Left hindlimb (tissue), 1 donor: ENCODE measurements at regions not wholly inside any gene's neighbourhood (a gene's known extent, or its start where the extent isn't known, plus 50 kb on each side); places are given as distances from the start of the nearest gene placed in this dataset.

Experiments
- DNase-seq: peaks from one replicate; pipeline ENCODE4 v3.0.0-alpha.2; 2018

GRCh38 chr3:22907796-22908195 lies 295.3 kb upstream of the UBE2E2 start:
- no peak for DNase-seq

- no peak for DNase-seq
These were observed 294.1 kb upstream of the UBE2E2 start for GRCh38 chr3:22908989-22909507.

DNA sequence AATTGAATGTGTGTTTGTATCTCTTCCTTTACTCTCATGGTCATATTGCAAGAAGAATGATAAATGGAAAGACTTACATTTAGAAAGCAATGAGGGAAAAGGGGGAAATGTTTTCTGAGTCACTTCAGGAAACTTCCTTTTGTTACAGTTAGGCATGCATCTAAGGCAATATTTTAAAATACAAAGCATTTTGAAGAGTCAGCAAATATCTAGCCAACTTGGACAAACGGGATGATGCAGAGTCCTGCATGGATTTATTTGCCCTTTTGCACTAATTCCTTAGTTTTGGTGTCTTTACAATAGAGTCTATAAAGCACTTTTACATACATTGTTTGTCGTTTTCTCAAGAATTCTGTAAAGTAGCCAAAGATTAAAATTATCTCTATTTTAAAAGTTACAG lies 286.2 kb upstream of the UBE2E2 start:
- no peak for DNase-seq

- DNase-seq, result no peak
These were observed 283.1 kb upstream of the UBE2E2 start for GRCh38 chr3:22920006-22920405.

DNA sequence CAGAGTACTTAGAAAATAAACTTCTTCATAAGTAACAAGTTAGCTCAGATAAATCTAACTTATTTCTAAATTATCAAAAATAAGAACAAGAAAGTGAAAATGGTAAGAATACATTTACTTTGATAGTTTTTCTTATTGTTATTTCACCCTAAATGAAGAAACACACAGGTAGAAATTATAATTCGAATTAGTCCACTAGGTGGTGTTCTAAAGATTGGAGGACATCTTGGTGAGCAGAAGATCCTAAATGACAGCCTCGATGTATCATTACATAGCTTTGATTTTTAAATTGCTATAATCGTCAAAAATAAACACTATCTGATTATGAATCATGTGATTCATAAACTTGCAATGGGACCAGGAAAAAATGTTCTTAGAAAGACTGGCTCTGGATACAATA lies 280.8 kb upstream of the UBE2E2 start:
- DNase-seq, result no peak

GRCh38 chr3:22923711-22924110 lies 279.4 kb upstream of the UBE2E2 start:
- DNase-seq, result no peak

- peak; percentile 42 for DNase-seq
These were observed 274.7 kb upstream of the UBE2E2 start for GRCh38 chr3:22928216-22929110.

GRCh38 chr3:22933051-22933840 lies 269.9 kb upstream of the UBE2E2 start:
- DNase-seq, result no peak

DNA sequence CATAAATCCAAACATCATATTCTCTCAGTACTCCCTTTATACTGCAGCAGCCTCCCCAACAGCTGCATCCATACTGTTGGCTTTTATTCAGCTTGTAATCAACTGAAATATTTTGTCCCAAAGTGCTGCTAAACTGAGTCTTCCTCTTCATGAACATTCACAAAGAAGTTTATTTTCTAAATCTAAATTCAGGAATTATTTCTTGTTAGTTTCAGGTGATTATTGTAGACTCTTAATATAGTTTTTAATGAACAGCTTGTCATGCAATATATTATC lies 269.3 kb upstream of the UBE2E2 start:
- DNase-seq, result no peak

GRCh38 chr3:22935040-22935439 lies 268.1 kb upstream of the UBE2E2 start:
- DNase-seq, result peak; percentile 44

DNA sequence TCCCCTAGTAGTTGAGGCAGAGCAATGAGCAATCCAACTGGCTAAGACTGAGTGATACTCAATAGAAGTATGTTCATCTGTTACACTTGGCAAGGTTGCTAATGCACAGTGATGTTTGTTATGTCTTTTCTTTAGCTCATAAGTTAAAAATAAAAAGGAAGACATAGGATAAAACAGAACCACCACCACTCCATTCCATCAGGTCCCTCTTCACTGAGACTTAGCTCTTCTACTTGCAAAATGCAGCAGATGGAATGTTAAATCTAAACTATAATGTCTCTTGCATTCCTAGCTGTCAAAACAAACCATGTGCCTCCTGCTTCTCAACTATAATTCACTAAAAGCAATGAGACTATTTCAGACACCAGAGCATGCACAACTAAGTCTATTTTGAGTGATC lies 265.6 kb upstream of the UBE2E2 start:
- DNase-seq, result no peak

DNA sequence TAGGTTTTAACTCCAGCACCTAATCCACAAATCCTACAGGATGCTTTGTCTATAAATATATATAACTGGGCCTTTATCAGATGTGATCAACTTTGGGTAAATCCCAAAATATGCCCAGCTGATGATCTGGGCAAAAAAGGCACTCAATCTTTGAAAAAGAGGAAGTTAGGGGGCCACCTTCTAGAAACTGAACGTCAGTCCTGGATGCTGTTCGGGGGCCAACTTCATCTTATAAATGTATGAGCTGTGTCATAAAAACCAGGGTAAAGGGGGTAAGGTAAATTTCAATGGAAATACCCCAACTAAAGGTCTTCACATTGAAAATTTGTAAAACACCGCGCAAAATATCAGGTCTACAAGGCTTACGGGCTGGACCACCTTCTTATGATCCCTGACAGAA lies 264.4 kb upstream of the UBE2E2 start:
- DNase-seq, result no peak

DNA sequence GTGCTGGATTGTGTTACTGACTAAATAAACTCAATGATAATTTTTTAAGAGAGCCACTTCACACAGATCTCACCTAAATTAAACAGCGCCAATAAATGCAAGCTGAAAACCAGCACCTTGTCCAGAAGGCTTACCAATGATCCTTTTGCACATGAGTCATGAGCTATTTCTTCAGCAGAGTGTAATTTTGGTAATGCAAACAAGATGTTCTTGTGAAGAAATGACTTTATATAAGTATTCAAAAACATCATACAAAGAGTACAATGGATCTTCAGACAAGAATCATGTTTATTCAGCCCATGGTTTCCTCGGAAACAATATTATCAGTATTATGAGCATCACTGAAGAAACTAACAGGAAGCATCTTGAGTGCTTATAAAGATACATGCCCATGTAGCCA lies 263.8 kb upstream of the UBE2E2 start:
- no peak for DNase-seq

DNA sequence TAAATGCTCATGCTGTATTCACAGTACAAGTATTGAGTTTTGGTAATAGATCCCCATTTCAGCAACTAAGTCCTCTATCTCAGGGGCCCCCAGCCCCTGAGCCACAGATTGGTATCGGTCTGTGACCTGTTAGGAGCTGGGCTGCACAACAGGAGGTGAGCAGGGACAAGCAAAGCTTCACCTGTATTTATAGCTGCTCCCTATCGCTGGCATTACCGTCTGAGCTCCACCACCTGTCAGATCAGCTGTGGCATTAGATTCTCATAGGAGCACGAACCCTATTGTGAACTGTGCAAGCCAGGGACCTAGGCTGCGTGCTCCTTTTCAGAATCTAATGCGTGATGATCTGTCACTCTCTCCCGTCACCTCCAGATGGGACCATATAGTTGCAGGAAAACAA lies 262.8 kb upstream of the UBE2E2 start:
- DNase-seq, result no peak

DNA sequence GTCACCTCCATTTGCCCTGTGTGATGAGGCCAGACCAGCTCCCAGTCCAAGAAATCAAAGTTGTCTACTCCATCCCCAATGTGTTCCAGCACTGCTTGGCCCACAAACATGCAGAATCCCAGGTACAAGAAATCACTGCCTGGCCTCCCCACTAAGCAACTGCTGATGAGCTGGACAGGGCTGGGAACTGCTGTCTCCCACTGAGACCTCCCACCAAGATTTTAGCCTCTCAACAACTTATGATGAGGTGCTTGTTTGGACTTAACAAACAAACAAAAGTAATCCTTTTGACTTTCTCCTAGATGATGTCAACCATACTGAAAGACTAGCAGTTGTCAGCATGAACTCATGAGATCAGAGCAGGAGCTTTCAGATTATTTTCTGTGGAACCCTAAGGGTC lies 260.1 kb upstream of the UBE2E2 start:
- DNase-seq, result no peak

DNA sequence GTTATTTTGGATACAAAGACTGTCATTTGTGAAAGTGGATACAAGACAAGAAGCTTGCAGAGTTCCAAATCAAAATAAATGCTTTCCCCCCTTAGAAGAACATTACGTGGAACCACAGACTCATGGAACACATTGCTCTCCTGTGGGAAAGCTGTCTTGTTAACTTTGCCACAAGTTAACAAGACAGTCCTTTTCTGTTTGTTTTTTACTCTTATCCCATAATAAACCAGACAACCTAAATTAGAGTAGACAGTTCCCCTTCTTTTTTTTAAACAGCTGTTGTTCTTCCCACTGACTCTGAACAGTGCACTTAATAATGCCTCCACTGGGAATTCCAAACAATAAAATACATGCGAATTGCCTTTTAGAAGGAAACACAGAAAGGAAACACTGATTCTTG lies 255.3 kb upstream of the UBE2E2 start:
- DNase-seq, result no peak

DNA sequence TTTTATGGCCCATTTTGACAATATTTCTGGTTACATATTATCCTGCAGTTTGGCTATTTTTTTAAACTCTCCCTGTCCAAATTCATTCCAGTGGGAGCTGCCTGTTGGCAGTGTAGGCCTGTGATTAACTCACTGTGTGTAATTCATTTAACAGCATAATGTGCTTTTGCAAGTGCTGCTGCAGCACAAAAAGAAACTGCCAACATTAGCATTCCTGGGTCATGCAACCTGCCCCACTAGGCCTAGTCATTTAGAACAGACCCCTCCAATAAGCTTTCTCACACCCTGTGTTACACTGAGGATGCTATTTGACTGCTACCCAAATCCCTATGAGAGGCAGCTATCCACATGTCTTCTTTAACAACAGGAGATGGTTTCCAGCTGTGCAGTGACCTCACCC lies 251.2 kb upstream of the UBE2E2 start:
- peak; percentile 83 for DNase-seq

GRCh38 chr3:22952860-22953259 lies 250.3 kb upstream of the UBE2E2 start:
- no peak for DNase-seq

DNA sequence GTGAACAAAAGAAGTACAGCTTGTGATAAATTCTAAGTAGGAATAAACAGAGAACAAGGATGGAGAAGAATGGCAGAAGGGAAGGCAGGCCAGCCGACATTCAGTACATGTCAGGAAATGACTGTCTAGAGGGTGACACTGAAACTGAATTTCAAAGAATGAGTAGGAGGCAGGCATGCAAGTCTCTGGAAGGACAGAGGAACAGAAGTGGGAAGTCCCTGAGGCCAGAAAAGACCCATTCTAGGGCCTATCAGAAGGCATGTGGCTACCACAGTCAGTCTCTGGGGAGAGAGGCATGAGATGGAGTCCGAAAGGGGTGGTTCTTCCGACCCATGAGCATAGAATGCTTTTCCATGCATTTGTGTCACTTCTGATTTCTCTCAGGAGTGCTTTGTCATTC lies 243.5 kb upstream of the UBE2E2 start:
- no peak for DNase-seq

DNA sequence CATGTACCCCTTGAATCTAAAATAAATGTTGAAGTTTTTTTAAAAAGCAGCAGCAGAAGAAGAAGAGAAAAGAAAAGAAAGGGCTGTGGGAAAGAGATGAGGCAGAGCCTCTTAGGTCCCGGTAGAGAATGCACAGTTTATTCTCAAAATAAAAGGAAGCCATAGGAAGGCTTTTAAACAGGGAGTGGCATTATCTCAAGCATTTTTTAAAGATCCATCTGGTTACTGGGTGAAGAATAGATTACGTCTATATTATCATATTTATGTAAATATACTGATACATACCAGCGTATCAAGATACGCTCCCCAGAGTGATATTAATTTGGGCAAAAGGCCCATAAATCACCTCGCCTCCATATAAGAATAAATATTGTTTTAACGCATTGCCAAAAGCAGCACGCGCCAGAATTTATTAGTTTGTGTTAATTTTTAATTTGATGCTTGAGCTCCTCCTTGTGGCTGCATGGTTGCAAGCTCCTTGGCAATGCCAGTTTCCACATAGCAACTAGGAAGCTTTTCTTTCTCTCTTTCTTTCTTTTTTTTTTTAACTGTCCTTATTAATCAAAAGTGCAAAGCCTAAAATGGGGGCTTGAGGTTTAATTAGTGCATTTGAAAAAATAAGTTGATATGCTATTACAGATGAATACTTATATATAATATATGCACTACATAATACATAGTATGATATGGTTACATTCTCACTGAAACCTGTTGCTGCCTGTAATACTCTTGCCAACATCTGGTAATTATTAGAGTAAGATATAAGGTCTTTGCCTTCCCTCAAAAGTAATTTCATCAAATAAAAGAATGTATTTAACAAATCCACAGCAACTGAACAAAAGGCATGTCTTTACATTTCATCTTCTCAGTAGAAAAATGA lies 242.8 kb upstream of the UBE2E2 start:
- no peak for DNase-seq

GRCh38 chr3:22962244-22962643 lies 240.9 kb upstream of the UBE2E2 start:
- DNase-seq, result no peak

- DNase-seq, result no peak
These were observed 236.8 kb upstream of the UBE2E2 start for GRCh38 chr3:22966349-22966748.

DNA sequence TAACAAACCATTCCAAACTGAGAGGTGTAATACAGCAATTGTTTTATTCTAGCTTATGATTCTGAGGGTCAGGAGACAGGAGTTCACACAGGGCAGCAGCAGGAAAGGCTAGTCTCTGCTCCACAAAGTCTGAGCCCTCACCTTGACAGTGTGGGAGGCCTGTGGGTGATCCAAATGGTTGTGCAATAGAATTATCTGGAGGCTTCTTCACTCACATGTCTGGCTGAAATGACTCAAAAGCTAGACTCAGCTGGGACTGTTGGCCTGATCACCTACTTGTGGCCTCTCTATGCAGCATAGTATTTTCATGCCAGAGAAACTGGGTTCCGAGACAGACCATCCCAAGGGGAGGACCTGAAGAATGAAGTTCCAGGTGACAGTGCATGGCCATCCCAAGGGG lies 233.9 kb upstream of the UBE2E2 start:
- DNase-seq, result no peak
